Mammary epithelial cell (primary cell): ENCODE measurements at regions not wholly inside any gene's neighbourhood (a gene's known extent, or its start where the extent isn't known, plus 50 kb on each side); places are given as distances from the start of the nearest gene placed in this dataset.

ENCODE experiments used
- CTCF ChIP-seq, 2 donors: IDR thresholded peaks in 1 of 2; conservative IDR thresholded peaks in 1 of 2; 2 replicates each; pipeline ENCODE4 v1.5.1; 2011 to 2012; ENCODE audit warnings: inconsistent platforms in 2 of 2, low read length in 2 of 2, mild to moderate bottlenecking in 2 of 2, control low read depth in 1 of 2, low read depth in 1 of 2; ENCODE audit not compliant: insufficient read depth in 1 of 2; ENCODE audit errors: extremely low read depth in 1 of 2
- EZH2 ChIP-seq: IDR thresholded peaks from 2 replicates; pipeline ENCODE4 v1.6.1; 2012; ENCODE audit warnings: low read length, inconsistent platforms, borderline replicate concordance

- TF ChIP-seq CTCF (conservative IDR thresholded peaks at IDR 0.05 in 1 of 2, IDR thresholded peaks at IDR 0.05 in 1 of 2; ENCODE audit: extremely low read depth in 1 of 2, insufficient read depth in 1 of 2, low read depth in 1 of 2, low read length in 2 of 2) (no peak), EZH2 (no peak)
Measured at GRCh38 chr9:73541923-73542322, 390.3 kb downstream of the ANXA1 start.
